Glutamatergic neuron (in vitro differentiated cells): ENCODE measurements at regions not wholly inside any gene's neighbourhood (a gene's known extent, or its start where the extent isn't known, plus 50 kb on each side); places are given as distances from the start of the nearest gene placed in this dataset.

ENCODE experiments used
- DNase-seq: peaks from one replicate; pipeline ENCODE4 v3.0.0; 2022
- H3K27ac Mint-ChIP-seq: one replicate; pipeline ENCODE4 v1.8.0; 2020; ENCODE audit warnings: mild to moderate bottlenecking, mixed read lengths, inconsistent platforms; ENCODE audit not compliant: unreplicated experiment
- H3K27me3 Mint-ChIP-seq: one replicate; pipeline ENCODE4 v1.8.0; 2020; ENCODE audit warnings: mild to moderate bottlenecking, moderate library complexity, mixed read lengths, inconsistent platforms; ENCODE audit not compliant: unreplicated experiment
- H3K36me3 Mint-ChIP-seq: one replicate; pipeline ENCODE4 v1.8.0; 2020; ENCODE audit warnings: mild to moderate bottlenecking, mixed read lengths, inconsistent platforms; ENCODE audit not compliant: unreplicated experiment
- H3K4me1 Mint-ChIP-seq: one replicate; pipeline ENCODE4 v1.8.0; 2020; ENCODE audit warnings: mild to moderate bottlenecking, low read depth, mixed read lengths, inconsistent platforms; ENCODE audit not compliant: unreplicated experiment
- H3K4me3 Mint-ChIP-seq: one replicate; pipeline ENCODE4 v1.8.0; 2020; ENCODE audit warnings: mild to moderate bottlenecking, mixed read lengths, inconsistent platforms; ENCODE audit not compliant: unreplicated experiment
- H3K9me3 Mint-ChIP-seq: one replicate; pipeline ENCODE4 v1.8.0; 2020; ENCODE audit warnings: mild to moderate bottlenecking, moderate library complexity, mixed read lengths, inconsistent platforms; ENCODE audit not compliant: unreplicated experiment
- TF ChIP-seq, protein P1 (sequence below): fragments of 200-600 bp; sonication (generic); IDR thresholded peaks from one replicate; pipeline ENCODE4 v1.5.0; 2021; ENCODE audit not compliant: partially characterized antibody, unreplicated experiment

DNA sequence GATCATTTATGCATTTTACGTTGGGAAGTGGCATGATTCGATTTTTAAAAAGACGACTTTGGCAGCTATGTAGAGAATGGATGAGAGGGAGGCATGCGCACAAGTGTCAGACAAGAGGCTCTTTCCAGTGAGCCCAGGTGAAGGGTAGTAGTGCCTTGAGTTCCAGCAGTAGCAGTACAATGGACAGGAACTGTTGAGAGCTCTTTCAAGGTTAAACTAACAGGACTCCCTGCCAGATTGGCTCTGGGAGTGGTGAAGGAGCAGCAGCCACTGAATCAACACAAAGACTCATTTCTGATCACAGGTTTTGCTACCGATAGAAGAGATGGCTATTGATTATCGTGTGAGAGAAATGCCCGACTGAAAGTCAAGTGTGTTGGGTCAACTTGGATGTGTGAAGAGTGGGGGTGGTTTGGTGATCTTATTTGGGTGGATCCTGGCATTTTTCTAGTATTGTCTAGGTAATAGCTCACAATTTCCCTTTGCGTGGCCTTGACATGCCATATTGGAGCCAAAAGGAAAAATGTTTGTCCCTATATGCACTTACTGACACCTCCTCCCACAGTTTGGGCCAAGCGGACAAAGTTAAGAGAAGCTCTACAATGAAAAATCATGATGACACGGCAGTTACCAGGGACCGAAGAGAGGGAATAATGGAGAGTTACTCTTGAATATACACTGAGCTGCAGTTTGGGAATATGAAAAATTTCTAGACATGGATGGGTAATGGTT, 81.6 kb upstream of the MDFIC2 start:
- Mint-ChIP-seq H3K9me3 (no peaks in the 10 kb centered on the region), H3K36me3 (no peaks in the 10 kb centered on the region), H3K4me3 (no peak overlapping the region), H3K27me3 (no peaks in the 10 kb centered on the region), H3K4me1 (no peaks in the 10 kb centered on the region), H3K27ac (no peak overlapping the region)
- DNase-seq = no peak
- TF ChIP-seq, protein P1, sequence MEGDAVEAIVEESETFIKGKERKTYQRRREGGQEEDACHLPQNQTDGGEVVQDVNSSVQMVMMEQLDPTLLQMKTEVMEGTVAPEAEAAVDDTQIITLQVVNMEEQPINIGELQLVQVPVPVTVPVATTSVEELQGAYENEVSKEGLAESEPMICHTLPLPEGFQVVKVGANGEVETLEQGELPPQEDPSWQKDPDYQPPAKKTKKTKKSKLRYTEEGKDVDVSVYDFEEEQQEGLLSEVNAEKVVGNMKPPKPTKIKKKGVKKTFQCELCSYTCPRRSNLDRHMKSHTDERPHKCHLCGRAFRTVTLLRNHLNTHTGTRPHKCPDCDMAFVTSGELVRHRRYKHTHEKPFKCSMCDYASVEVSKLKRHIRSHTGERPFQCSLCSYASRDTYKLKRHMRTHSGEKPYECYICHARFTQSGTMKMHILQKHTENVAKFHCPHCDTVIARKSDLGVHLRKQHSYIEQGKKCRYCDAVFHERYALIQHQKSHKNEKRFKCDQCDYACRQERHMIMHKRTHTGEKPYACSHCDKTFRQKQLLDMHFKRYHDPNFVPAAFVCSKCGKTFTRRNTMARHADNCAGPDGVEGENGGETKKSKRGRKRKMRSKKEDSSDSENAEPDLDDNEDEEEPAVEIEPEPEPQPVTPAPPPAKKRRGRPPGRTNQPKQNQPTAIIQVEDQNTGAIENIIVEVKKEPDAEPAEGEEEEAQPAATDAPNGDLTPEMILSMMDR = no peak

DNA sequence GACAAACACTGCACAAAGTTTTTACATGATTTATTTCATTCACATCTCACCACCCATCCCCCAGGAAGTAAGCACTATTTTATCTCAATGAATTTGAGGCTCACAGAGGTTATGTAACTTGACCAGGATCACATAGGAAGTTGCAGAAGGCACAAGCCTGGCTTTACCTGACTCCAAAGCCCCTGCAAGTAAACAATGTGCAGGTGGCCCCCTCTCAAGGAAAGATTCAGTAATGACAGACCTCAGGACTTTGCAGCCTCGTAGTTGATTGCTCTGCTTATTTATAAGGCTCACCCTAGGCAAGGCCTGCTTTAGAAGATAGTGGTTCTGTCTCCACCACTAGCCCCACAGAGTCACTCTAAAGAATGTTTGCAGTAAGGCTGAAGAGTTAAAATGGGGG, 79.8 kb upstream of the MDFIC2 start:
- H3K4me3 Mint-ChIP-seq = no peak overlapping the region
- no peak for DNase-seq
- no peaks in the 10 kb centered on the region for H3K4me1 Mint-ChIP-seq
- no peaks in the 10 kb centered on the region for H3K36me3 Mint-ChIP-seq
- H3K27me3 Mint-ChIP-seq = no peaks in the 10 kb centered on the region
- TF ChIP-seq, protein P1 = no peak
- H3K27ac Mint-ChIP-seq = no peak overlapping the region
- H3K9me3 Mint-ChIP-seq = no peaks in the 10 kb centered on the region

- no peaks in the 10 kb centered on the region for H3K4me1 Mint-ChIP-seq
- H3K27me3 Mint-ChIP-seq = no peaks in the 10 kb centered on the region
- H3K36me3 Mint-ChIP-seq = no peaks in the 10 kb centered on the region
- H3K27ac Mint-ChIP-seq = no peak overlapping the region
- no peak overlapping the region for H3K4me3 Mint-ChIP-seq
- H3K9me3 Mint-ChIP-seq = no peaks in the 10 kb centered on the region
- no peak for DNase-seq
- TF ChIP-seq, protein P1 = no peak
Measured at GRCh38 chr3:70387889-70388288, 75.5 kb upstream of the MDFIC2 start.

- no peaks in the 10 kb centered on the region for H3K36me3 Mint-ChIP-seq
- H3K4me3 Mint-ChIP-seq = no peak overlapping the region
- no peaks in the 10 kb centered on the region for H3K4me1 Mint-ChIP-seq
- H3K27ac Mint-ChIP-seq = no peak overlapping the region
- H3K9me3 Mint-ChIP-seq = no peaks in the 10 kb centered on the region
- DNase-seq = no peak
- H3K27me3 Mint-ChIP-seq = no peaks in the 10 kb centered on the region
- TF ChIP-seq, protein P1 = no peak
Measured at GRCh38 chr3:70386846-70387245, 74.4 kb upstream of the MDFIC2 start.

DNA sequence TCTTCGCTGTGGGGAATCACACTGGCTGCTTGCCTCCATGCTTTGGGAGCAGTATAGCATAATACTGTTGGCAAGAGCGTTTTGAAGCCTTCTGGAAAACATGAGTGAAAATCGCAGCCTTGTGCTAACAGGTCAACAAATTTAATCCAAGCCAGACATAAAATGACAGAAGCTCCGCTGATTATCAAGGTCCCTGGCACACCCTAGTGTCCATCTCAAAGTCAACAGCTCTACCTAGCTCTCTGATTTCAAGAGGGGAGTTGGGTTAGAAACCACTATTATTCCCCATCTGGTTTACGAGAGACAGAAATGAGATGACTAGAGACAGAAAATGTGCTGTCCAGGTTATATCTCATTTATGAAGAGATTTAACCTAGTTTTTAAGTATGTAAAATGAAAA, 73.6 kb upstream of the MDFIC2 start:
- TF ChIP-seq, protein P1 = no peak
- Mint-ChIP-seq H3K27me3 (no peaks in the 10 kb centered on the region), H3K36me3 (no peaks in the 10 kb centered on the region), H3K9me3 (no peaks in the 10 kb centered on the region), H3K27ac (no peak overlapping the region), H3K4me1 (no peaks in the 10 kb centered on the region), H3K4me3 (no peak overlapping the region)
- no peak for DNase-seq
